GM23338 (cell line): ENCODE measurements at regions not wholly inside any gene's neighbourhood (a gene's known extent, or its start where the extent isn't known, plus 50 kb on each side); places are given as distances from the start of the nearest gene placed in this dataset.

ENCODE experiments used
- CREB1 ChIP-seq: fragments of 250-450 bp; sonication (Bioruptor Pico); IDR thresholded peaks from 2 replicates; pipeline ENCODE4 v1.5.0; 2020; ENCODE audit warnings: low read depth, mild to moderate bottlenecking, moderate library complexity
- CTCF ChIP-seq, 2 experiments: fragments of 200-600 bp in 1 of 2; sonication (generic) in 1 of 2; conservative IDR thresholded peaks; 2 replicates each; pipeline versions ENCODE4 v1.5.1 to v1.6.1; 2016 to 2017; ENCODE audit warnings: antibody characterized with exemption in 2 of 2, low read depth in 2 of 2, mild to moderate bottlenecking in 2 of 2, moderate library complexity in 1 of 2
- JUNB ChIP-seq: IDR thresholded peaks from one replicate; pipeline ENCODE4 v1.6.1; 2016; ENCODE audit warnings: antibody characterized with exemption; ENCODE audit not compliant: unreplicated experiment
- REST ChIP-seq: IDR thresholded peaks from one replicate; pipeline ENCODE4 v1.6.1; 2018; ENCODE audit warnings: antibody characterized with exemption; ENCODE audit not compliant: unreplicated experiment
- STAT1 ChIP-seq: IDR thresholded peaks from one replicate; pipeline ENCODE4 v1.6.1; 2016; ENCODE audit warnings: antibody characterized with exemption; ENCODE audit not compliant: unreplicated experiment
- ZNF462 ChIP-seq: fragments of 250-450 bp; sonication (Bioruptor Pico); IDR thresholded peaks from 2 replicates; pipeline ENCODE4 v1.5.0; 2020; ENCODE audit warnings: mild to moderate bottlenecking, moderate library complexity

- no peak for TF ChIP-seq ZNF462 (CRISPR knock-in tag)
- TF ChIP-seq REST: no peak
- no peak for TF ChIP-seq STAT1
- no peak for TF ChIP-seq CREB1 (CRISPR knock-in tag)
- TF ChIP-seq CTCF (conservative IDR thresholded peaks at IDR 0.05; ENCODE audit: low read depth in 2 of 2): no peak
- no peak for TF ChIP-seq JUNB
Measured at GRCh38 chr5:61824396-61824795, 481.6 kb upstream of the KIF2A start (continued).
